GM20000 (cell line): ENCODE measurements at regions not wholly inside any gene's neighbourhood (a gene's known extent, or its start where the extent isn't known, plus 50 kb on each side); places are given as distances from the start of the nearest gene placed in this dataset.

Experiments
- DNase-seq: peaks from one replicate; pipeline ENCODE4 v3.0.0; 2012; ENCODE audit warnings: low spot score
- TF ChIP-seq, protein P1 (sequence below): IDR thresholded peaks from 2 replicates; pipeline ENCODE4 v1.5.1; 2012; ENCODE audit warnings: mild to moderate bottlenecking, control low read depth; ENCODE audit errors: extremely low read depth, missing control alignments

- TF ChIP-seq, protein P1, sequence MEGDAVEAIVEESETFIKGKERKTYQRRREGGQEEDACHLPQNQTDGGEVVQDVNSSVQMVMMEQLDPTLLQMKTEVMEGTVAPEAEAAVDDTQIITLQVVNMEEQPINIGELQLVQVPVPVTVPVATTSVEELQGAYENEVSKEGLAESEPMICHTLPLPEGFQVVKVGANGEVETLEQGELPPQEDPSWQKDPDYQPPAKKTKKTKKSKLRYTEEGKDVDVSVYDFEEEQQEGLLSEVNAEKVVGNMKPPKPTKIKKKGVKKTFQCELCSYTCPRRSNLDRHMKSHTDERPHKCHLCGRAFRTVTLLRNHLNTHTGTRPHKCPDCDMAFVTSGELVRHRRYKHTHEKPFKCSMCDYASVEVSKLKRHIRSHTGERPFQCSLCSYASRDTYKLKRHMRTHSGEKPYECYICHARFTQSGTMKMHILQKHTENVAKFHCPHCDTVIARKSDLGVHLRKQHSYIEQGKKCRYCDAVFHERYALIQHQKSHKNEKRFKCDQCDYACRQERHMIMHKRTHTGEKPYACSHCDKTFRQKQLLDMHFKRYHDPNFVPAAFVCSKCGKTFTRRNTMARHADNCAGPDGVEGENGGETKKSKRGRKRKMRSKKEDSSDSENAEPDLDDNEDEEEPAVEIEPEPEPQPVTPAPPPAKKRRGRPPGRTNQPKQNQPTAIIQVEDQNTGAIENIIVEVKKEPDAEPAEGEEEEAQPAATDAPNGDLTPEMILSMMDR: no peak
- DNase-seq: no peak
Observed at GRCh38 chr18:60146220-60146960, 226.2 kb downstream of the MC4R start.

GRCh38 chr18:60145776-60146175 is 226.8 kb downstream of the MC4R start:
- TF ChIP-seq, protein P1: no peak
- no peak for DNase-seq

- no peak for DNase-seq
- TF ChIP-seq, protein P1: no peak
Observed at GRCh38 chr18:60134806-60135205, 235.0 kb downstream of the PMAIP1 start.

- TF ChIP-seq, protein P1: no peak
- no peak for DNase-seq
Observed at GRCh38 chr18:60130284-60130683, 230.5 kb downstream of the PMAIP1 start.

DNA sequence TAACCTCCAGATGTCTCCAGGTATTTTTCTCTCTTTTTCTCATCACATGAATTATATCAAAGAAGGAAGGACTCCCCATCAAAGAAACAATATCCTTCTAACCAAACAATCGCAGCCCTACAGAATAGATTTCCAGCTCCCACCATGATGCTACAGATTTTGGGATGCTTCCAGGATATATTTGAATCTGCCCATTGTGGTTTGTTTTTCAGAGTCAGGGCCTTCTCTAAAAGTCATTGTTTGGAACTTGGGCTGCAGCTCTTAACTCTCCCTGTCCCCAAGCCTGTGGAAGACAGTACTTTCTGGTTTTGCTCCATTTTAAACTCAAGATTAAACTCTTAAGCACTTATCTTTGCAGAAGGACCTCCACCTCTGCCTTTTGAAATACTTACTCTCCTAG is 223.2 kb downstream of the PMAIP1 start:
- no peak for DNase-seq
- TF ChIP-seq, protein P1: no peak

GRCh38 chr18:60122339-60122738 is 222.5 kb downstream of the PMAIP1 start:
- TF ChIP-seq, protein P1: no peak
- no peak for DNase-seq

DNA sequence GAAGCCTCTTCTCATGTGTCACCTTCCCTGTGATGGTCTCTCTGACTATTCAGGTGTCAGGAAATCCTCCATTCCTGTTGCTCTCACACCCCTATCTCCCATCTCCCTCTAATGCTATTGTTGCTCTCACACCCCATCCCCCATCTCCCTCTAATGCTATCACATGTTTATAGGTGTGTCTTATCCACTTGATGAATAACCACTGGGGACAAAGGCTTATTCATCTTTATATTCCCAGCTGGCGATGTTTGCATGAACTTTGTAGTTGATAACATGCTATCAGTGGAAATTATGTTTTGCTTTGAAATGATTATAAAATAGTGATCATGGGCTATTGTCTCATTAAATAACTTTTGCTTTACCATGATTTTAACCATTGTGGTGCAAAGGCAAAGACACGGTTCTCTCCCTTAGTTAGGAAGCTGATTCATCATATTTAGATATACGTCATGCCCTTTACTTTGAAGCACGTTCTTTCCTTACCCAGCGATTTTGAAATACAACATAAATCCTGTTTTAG is 220.5 kb downstream of the PMAIP1 start:
- no peak for DNase-seq
- TF ChIP-seq, protein P1: no peak
